GM12864 (cell line): ENCODE measurements at regions not wholly inside any gene's neighbourhood (a gene's known extent, or its start where the extent isn't known, plus 50 kb on each side); places are given as distances from the start of the nearest gene placed in this dataset.

Source experiments
- DNase-seq: peaks from one replicate; pipeline ENCODE4 v3.0.0-alpha.2; 2011; ENCODE audit warnings: low read depth
- H3K4me3 ChIP-seq: 2 replicates; pipeline ENCODE4 v1.5.1; 2011; ENCODE audit warnings: mild to moderate bottlenecking, low read depth, low read length, control low read depth
- CTCF ChIP-seq: IDR thresholded peaks from 2 replicates; pipeline ENCODE4 v1.5.1; 2011; ENCODE audit warnings: low read depth, mild to moderate bottlenecking, moderate library complexity, low read length, control low read depth, inconsistent platforms; ENCODE audit errors: missing control alignments

DNA sequence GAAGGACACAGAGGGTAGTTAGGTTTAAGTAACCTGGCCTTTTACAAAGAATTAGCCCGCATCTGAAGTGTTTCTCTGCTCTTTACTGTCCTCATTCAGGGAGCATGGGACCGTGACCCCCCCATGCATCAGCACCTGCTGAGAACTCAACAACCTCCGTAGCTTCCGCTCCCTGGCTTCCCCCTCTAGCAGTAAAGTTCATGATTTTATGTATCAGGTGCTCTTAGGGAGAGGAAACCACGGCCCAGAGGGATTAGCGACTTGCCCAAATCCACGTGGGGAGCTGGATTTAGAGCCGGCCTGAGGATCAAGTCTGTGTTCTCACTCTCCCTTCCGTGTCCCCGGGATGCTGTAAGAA lies 284.6 kb upstream of the GATB start:
- no peak for TF ChIP-seq CTCF
- H3K4me3 ChIP-seq: no peak overlapping the region
- no peak for DNase-seq

- no peak for TF ChIP-seq CTCF
- no peak for DNase-seq
- H3K4me3 ChIP-seq: no peak overlapping the region
Observed at GRCh38 chr4:152044331-152045036, 283.7 kb upstream of the GATB start.

- H3K4me3 ChIP-seq: no peak overlapping the region
- no peak for DNase-seq
- no peak for TF ChIP-seq CTCF
Observed at GRCh38 chr4:152041295-152041694, 280.5 kb upstream of the GATB start.

DNA sequence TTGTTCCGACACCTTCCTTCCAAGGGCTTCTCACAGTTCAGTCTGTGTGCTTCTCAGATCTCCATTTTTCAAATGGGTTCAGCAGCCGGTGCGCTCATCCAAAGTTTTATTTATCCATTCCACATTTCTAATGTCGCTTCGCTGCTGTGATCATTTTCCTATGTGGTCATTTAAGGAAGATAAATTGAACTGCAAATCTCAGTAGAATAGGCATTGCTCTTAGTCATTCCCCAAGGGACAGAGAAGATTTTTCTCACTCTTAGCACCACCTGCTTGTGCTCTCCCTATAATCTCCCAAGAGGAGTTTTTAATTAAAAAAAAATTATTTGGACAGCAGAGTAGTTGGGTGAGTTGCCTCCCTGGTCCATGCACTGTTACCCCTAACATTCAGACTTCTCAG lies 278.9 kb upstream of the GATB start:
- TF ChIP-seq CTCF: no peak
- no peak for DNase-seq
- H3K4me3 ChIP-seq: no peak overlapping the region

DNA sequence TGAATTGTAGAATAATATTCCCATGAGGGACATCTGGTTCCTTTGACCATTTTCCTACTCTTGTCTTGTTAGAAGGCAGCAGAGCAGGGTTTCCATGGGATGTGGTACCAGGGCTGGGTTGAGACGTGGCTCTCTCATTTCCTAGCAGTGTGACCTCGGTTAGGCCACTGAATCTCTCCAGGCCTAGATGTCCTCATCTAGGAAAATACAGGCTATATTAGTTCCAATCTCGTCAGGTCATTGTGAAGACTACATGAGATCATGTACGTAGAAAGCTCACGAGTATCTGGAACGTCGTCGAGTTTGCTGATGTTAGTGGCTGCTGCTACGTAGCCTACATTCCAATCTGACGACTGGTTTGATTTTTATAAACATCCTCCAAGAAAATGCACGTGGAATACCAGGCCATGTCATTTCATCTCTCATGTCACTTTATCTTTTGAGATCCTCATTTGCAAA lies 278.2 kb upstream of the GATB start:
- no peak for TF ChIP-seq CTCF

GRCh38 chr4:152038238-152038637 lies 277.4 kb upstream of the GATB start:
- TF ChIP-seq CTCF: no peak
- H3K4me3 ChIP-seq: no peak overlapping the region
- no peak for DNase-seq

More for the DNA sequence above, 278.2 kb upstream of the GATB start:
- no peak for DNase-seq
- H3K4me3 ChIP-seq: no peak overlapping the region

DNA sequence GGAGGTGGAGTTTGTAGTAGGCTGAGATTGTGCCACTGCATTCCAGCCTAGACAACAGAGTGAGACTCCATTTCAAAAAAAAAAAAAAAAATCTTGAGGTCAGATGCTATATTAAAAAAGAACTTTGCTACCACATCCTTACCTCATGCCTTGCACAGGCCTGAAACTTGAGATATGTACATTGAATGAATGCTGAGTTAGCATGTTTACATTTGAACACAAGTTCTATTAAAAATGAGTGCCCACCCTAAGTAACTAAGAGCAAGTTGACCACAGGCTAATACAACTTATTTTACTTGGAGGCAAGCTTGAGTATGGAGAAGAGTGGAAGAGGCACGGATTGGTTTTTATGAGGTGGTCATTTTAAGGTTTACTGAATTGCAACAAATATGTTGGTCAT lies 276.6 kb upstream of the GATB start:
- H3K4me3 ChIP-seq: no peak overlapping the region
- no peak for TF ChIP-seq CTCF
- DNase-seq: no peak
